Caco-2 (cell line): ENCODE measurements at regions not wholly inside any gene's neighbourhood (a gene's known extent, or its start where the extent isn't known, plus 50 kb on each side); places are given as distances from the start of the nearest gene placed in this dataset.

Experiments
- BruUV-seq: library from RNA; stranded (reverse); fragments of 400-500 nt; replicated peaks from 2 replicates; lab custom pipeline; 2021; lab: Mats Ljungman, UMichigan
- CTCF ChIA-PET: fragments of 300-600 bp; sonication (Branson Sonifier 250); formaldehyde crosslinking; loops from one replicate; lab custom pipeline; 2022; ENCODE audit warnings: antibody characterized with exemption; lab: Charles Lee
- POLR2A ChIA-PET: fragments of 300-600 bp; sonication (Branson Sonifier 250); formaldehyde crosslinking; loops from one replicate; lab custom pipeline; 2022; ENCODE audit warnings: antibody characterized with exemption; lab: Charles Lee
- DNase-seq, 2 experiments: peaks; one replicate each; pipeline versions ENCODE4 v3.0.0 to v3.0.0-alpha.2; 2020 to 2022
- H3K27me3 ChIP-seq: replicated peaks from 2 replicates; pipeline ENCODE4 v1.6.0; 2011; ENCODE audit warnings: low read length; ENCODE audit not compliant: control insufficient read depth, insufficient read depth
- H3K36me3 ChIP-seq: 2 replicates; pipeline ENCODE4 v1.5.1; 2011; ENCODE audit warnings: low read length; ENCODE audit not compliant: control insufficient read depth, insufficient read depth
- H3K4me1 ChIP-seq: fragments of 250-450 bp; sonication (Bioruptor Pico); 2 replicates; pipeline ENCODE4 v1.5.1; 2020; ENCODE audit warnings: mild to moderate bottlenecking
- H3K4me3 ChIP-seq: 2 replicates; pipeline ENCODE4 v1.5.1; 2011; ENCODE audit warnings: low read depth, mild to moderate bottlenecking, control low read depth, low read length
- H3K9me3 ChIP-seq: fragments of 250-450 bp; sonication (Bioruptor Pico); 2 replicates; pipeline ENCODE4 v1.5.1; 2020; ENCODE audit warnings: mild to moderate bottlenecking, moderate library complexity
- H3K27ac Mint-ChIP-seq: one replicate; pipeline ENCODE4 v1.8.0; 2022; ENCODE audit warnings: mixed read lengths; ENCODE audit not compliant: unreplicated experiment
- H3K27me3 Mint-ChIP-seq: one replicate; pipeline ENCODE4 v1.8.0; 2022; ENCODE audit warnings: mixed read lengths; ENCODE audit not compliant: insufficient read depth, unreplicated experiment
- H3K36me3 Mint-ChIP-seq: one replicate; pipeline ENCODE4 v1.8.0; 2022; ENCODE audit warnings: mild to moderate bottlenecking, mixed read lengths; ENCODE audit not compliant: insufficient read depth, unreplicated experiment
- H3K4me1 Mint-ChIP-seq: one replicate; pipeline ENCODE4 v1.8.0; 2022; ENCODE audit warnings: low read depth, mixed read lengths; ENCODE audit not compliant: unreplicated experiment
- H3K4me3 Mint-ChIP-seq: one replicate; pipeline ENCODE4 v1.8.0; 2022; ENCODE audit warnings: mild to moderate bottlenecking, moderate library complexity, mixed read lengths; ENCODE audit not compliant: unreplicated experiment
- H3K9me3 Mint-ChIP-seq: one replicate; pipeline ENCODE4 v1.8.0; 2022; ENCODE audit warnings: mixed read lengths; ENCODE audit not compliant: unreplicated experiment
- intact Hi-C: fragments of 100-400 bp; cut with micrococcal nuclease; formaldehyde crosslinking; loops from one replicate; pipeline ENCODE4 v1.10.0; 2022; ENCODE audit not compliant: unreplicated experiment
- TF ChIP-seq, protein P1 (sequence below), 2 experiments: fragments of 200-600 bp in 1 of 2; IDR thresholded peaks; 1 replicate in 1 of 2; 2 replicates in 1 of 2; pipeline versions ENCODE4 v1.5.1 to v1.8.0; 2011 to 2022; ENCODE audit warnings: antibody characterized with exemption in 1 of 2, control low read depth in 1 of 2, inconsistent platforms in 1 of 2, low read depth in 1 of 2, low read length in 1 of 2, mild to moderate bottlenecking in 1 of 2, moderate library complexity in 1 of 2; ENCODE audit not compliant: insufficient read depth in 1 of 2, severe bottlenecking in 1 of 2, unreplicated experiment in 1 of 2

DNA sequence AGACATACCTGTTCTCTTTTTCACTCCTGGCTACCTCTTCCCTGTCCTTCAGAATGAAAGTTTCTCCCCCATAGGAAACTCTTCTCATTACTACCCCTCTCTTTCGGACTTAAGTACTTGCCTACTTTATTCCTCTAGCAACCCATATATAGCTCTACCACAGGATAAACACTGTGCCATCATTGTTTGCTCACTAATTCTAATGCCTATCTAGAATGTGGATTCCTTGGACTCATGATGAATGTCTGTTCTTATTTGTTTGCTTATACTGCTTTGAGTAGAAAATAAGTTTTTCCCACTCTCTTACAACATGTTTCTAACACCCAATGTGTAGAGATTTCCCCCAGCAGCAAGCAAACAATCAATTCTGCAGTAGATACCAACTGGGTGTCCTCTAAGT lies 1094.9 kb downstream of the SLC6A15 start:
- TF ChIP-seq, protein P1, sequence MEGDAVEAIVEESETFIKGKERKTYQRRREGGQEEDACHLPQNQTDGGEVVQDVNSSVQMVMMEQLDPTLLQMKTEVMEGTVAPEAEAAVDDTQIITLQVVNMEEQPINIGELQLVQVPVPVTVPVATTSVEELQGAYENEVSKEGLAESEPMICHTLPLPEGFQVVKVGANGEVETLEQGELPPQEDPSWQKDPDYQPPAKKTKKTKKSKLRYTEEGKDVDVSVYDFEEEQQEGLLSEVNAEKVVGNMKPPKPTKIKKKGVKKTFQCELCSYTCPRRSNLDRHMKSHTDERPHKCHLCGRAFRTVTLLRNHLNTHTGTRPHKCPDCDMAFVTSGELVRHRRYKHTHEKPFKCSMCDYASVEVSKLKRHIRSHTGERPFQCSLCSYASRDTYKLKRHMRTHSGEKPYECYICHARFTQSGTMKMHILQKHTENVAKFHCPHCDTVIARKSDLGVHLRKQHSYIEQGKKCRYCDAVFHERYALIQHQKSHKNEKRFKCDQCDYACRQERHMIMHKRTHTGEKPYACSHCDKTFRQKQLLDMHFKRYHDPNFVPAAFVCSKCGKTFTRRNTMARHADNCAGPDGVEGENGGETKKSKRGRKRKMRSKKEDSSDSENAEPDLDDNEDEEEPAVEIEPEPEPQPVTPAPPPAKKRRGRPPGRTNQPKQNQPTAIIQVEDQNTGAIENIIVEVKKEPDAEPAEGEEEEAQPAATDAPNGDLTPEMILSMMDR (IDR thresholded peaks at IDR 0.05; ENCODE audit: insufficient read depth in 1 of 2, low read depth in 1 of 2, low read length in 1 of 2, severe bottlenecking in 1 of 2, unreplicated experiment in 1 of 2): no peak
- CTCF ChIA-PET: no interaction called here

DNA sequence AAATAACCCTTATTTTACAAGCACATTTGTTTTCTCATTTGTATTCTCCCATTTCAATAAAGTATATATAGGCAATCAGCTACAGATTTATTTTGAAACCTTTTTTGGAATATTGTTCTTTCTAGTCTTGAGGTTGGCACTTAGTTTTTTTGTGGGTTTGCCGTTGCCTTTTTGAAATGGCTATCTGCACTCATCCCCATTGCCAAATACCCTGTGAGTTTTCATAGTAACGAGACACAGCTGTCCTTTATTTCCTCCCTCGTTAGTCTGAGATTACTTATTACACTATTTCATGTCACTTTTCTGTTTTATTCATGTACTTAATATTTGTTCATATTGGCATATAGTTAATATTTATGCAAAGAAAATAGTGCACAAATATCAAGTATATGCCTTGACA lies 1104.0 kb downstream of the SLC6A15 start:
- no peaks in the 10 kb centered on the region for H3K27me3 Mint-ChIP-seq
- no peaks in the 10 kb centered on the region for H3K36me3 ChIP-seq
- H3K4me1 ChIP-seq: no peaks in the 10 kb centered on the region
- no peaks in the 10 kb centered on the region for H3K9me3 ChIP-seq
- no peak overlapping the region for H3K4me3 ChIP-seq
- ChIA-PET POLR2A (no interaction called here), CTCF (no interaction called here)
- no peaks in the 10 kb centered on the region for H3K27me3 ChIP-seq
- H3K9me3 Mint-ChIP-seq: no peaks in the 10 kb centered on the region
- H3K4me1 Mint-ChIP-seq: peaks cover 11% of the 10 kb centered on the region
- H3K36me3 Mint-ChIP-seq: no peaks in the 10 kb centered on the region
- DNase-seq: no peak
- TF ChIP-seq, protein P1 (IDR thresholded peaks at IDR 0.05; ENCODE audit: insufficient read depth in 1 of 2, low read depth in 1 of 2, low read length in 1 of 2, severe bottlenecking in 1 of 2, unreplicated experiment in 1 of 2): no peak
- intact Hi-C loops: no loop called here
- BruUV-seq: no TSS peak
- H3K27ac Mint-ChIP-seq: no peak overlapping the region
- H3K4me3 Mint-ChIP-seq: no peak overlapping the region

More for the DNA sequence above, 1094.9 kb downstream of the SLC6A15 start:
- no peaks in the 10 kb centered on the region for H3K27me3 ChIP-seq
- H3K27ac Mint-ChIP-seq: no peak overlapping the region
- no peaks in the 10 kb centered on the region for H3K27me3 Mint-ChIP-seq
- POLR2A ChIA-PET: no interaction called here
- no peaks in the 10 kb centered on the region for H3K4me1 Mint-ChIP-seq
- H3K4me3 Mint-ChIP-seq: no peak overlapping the region
- no peaks in the 10 kb centered on the region for H3K9me3 ChIP-seq
- no peak overlapping the region for H3K4me3 ChIP-seq
- no TSS peak for BruUV-seq
- H3K36me3 Mint-ChIP-seq: no peaks in the 10 kb centered on the region
- no peak for DNase-seq
- H3K9me3 Mint-ChIP-seq: no peaks in the 10 kb centered on the region
- intact Hi-C loops: no loop called here
- H3K4me1 ChIP-seq: no peaks in the 10 kb centered on the region
- H3K36me3 ChIP-seq: no peaks in the 10 kb centered on the region

DNA sequence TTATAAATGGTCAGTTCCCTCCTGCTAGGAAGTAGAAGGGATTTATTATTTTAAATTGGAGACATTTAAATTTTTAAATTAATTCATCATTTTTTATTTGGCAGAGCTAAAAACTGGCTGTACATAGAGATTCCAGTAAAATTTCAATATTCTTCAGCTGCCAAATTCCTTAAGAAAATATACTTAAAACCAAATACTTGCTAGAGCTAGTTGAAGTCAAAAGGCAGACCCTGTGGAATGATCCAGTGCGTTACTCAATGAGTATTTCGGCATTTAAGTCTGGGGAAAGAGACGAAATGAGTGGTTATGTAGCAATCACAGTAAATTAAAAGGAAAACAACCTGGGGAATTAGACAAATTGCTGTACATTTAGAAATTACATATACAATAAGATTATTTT lies 1104.7 kb downstream of the SLC6A15 start:
- CTCF ChIA-PET: no interaction called here
- no peaks in the 10 kb centered on the region for H3K9me3 ChIP-seq
- TF ChIP-seq, protein P1 (IDR thresholded peaks at IDR 0.05; ENCODE audit: insufficient read depth in 1 of 2, low read depth in 1 of 2, low read length in 1 of 2, severe bottlenecking in 1 of 2, unreplicated experiment in 1 of 2): no peak
- no peaks in the 10 kb centered on the region for H3K36me3 ChIP-seq
- no peaks in the 10 kb centered on the region for H3K4me1 ChIP-seq
- intact Hi-C loops: no loop called here
- Mint-ChIP-seq H3K4me1 (peaks cover 11% of the 10 kb centered on the region), H3K9me3 (no peaks in the 10 kb centered on the region), H3K4me3 (no peak overlapping the region), H3K27ac (no peak overlapping the region), H3K27me3 (no peaks in the 10 kb centered on the region), H3K36me3 (no peaks in the 10 kb centered on the region)
- DNase-seq: no peak
- BruUV-seq: no TSS peak
- H3K4me3 ChIP-seq: no peak overlapping the region
- POLR2A ChIA-PET: no interaction called here
- no peaks in the 10 kb centered on the region for H3K27me3 ChIP-seq
